GM18861 (cell line): ENCODE measurements at regions not wholly inside any gene's neighbourhood (a gene's known extent, or its start where the extent isn't known, plus 50 kb on each side); places are given as distances from the start of the nearest gene placed in this dataset.
"Not testable (repeated sequence)": the region's sequence is repeated elsewhere in the genome, so short reads cannot be mapped to it uniquely, and the experiment has no call there.

Source experiments
- ATAC-seq: cut with Tn5 transposase; IDR thresholded peaks from one replicate; pipeline ENCODE4 v1.9.1; 2021; ENCODE audit not compliant: unreplicated experiment

DNA sequence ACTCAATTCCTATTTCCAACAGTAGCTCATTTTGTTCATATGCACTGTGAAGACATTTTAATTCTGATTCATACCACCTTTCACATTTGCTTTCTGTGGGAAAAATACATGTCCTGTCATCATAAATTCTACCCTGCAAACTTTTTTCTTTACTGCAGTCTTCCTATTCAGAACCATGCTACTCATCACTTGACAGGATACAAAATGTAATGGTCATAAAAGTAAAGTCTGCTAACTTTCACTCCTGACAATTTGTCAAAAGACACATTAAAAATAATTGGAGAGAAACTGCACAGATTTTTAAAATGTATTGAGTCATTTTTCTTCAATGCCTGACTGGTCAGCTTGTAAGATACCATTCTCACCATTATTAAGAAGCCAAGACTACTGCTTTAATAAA is 1817.1 kb downstream of the BRINP3 start:
- ATAC-seq, result no peak

DNA sequence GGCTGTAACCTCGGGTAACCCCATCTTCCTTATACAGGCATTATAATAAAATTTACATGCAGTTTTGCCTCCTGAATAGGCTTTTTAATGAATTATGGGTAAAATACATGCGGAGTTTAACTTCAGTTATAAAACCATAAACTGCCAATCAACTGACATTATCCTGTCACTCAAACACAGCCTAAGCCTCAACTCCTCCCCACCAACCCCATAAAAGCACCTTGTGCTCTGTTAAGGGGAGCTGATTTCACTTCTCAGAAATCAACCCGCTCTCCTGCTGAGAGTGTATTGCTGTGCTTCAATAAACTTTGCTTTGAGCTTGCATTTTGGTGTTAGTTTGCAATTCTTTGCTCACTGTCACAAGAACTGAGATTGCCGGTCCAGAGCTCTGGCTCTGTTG is 1812.2 kb downstream of the BRINP3 start:
- no peak for ATAC-seq

DNA sequence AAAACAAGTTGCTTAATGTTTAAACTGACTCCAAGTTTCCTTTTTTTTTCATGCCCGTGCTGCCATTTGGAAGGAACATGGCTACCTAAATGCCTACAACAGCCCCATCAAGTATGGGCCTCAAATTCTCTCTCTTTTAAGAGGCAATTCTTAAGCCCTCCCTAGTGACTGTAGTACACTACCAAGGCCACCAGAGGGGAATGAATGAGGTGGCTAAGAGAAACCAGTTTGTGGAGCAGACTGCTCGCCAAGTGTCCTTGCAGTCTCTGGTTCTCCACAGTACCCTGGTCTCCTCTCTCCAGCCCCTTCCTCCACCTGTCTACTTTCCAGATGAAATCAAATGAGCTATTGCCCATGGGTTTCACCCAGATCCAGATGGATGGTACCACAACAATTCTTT is 1809.6 kb downstream of the BRINP3 start:
- no peak for ATAC-seq

DNA sequence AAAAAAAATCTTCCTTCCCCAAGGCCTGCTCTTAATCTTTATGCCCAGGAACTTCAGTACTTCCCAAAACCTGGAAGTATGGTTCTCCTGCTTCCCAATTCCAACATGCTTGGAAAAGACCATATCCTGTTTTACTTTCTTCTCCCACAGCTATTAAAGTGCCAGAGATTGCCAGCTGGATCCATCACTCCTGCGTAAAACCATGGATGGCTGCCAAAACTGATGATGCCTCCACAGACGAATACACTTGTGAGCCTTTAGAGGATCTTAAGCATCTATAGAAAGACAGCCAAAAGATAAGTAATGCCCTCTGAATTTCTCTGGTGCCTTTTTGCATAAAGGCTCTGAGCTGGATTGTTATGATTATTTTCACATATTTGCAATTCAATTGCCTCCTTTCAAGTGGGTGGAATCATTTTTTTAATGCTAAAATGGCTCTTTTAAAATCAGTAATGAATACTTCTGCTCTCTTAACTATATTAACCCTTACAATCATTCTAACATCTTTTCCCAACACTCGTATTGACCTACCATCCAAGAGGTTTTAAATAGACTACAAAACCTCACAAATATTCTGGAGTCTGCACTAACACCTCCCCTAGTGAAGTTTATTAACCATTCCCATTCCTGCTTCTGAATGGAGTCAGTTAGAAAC is 1807.8 kb downstream of the BRINP3 start:
- no peak for ATAC-seq

DNA sequence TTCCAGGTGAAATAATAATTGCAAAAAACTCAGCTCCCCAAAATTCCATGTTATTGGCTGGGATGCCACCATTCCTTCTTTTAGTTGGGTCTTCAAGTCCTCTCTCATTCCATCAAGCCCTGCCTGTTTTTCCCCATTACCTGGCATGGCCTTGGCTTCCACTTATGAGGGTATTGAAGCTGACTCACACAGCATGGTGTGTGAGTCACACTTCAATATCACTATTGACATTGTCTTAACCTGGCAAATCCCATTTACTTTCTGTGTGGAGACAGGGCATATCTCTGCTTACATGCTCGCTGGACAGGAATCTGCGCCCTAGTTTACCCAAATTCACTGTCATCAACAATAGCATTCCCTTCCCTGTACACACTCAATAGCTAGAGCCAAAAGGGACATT is 1806.8 kb downstream of the BRINP3 start:
- ATAC-seq, result no peak

DNA sequence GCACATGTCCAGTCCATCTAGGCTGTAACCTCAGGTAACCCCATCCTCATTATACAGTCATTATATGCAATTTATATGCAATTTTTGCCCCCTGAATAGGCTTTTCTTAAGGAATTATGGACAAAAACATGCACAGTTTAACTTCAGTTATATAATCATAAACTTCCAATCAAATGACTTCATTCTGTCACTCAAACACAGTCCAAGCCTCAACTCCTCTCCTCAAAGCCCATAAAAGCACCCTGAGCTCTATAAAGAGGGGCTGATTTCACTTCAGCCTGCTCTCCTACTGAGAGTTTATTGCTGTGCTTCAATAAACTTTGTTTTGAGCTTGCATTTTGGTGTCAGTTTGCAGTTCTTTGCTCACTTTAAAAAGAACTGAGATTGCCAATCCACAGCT is 1805.5 kb downstream of the BRINP3 start:
- no peak for ATAC-seq

DNA sequence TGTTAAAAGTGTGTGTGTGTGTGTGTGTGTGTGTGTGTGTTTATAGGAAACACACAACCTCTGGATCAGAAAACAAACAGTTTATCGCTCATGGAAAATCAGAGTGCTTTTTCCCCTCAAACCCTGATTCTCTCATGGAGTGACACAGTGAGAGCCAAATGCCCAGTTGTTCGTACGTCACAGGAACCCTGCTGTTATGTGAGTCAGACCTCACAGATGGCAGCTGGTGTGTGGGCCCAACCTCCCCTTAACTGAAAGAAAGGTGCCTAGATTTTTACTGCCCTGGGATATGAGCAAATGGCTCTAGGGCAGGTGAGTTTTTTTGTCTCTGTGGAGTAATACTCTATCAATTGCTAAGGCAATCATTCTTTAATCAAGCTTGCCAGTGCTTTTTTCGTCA is 1788.1 kb downstream of the BRINP3 start:
- no peak for ATAC-seq

DNA sequence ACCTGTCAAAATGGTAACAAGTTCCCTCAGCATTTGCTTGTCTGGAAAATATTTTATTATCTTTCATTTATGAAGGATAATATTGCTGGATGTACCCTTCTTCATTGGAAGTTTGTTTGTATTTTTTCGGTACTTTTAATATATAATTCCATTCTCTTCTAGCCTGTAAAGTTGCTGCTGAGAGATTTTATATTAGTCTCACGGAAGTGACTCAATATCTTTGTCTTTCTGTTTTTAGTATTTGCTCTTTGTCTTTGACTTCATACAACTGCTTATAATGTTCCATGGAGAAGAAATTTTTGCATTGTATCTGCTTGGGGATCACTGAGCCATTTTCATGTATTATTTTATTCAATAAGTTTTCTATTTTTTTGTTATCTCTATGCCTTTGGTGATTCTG is 1777.5 kb downstream of the BRINP3 start:
- ATAC-seq, result no peak

DNA sequence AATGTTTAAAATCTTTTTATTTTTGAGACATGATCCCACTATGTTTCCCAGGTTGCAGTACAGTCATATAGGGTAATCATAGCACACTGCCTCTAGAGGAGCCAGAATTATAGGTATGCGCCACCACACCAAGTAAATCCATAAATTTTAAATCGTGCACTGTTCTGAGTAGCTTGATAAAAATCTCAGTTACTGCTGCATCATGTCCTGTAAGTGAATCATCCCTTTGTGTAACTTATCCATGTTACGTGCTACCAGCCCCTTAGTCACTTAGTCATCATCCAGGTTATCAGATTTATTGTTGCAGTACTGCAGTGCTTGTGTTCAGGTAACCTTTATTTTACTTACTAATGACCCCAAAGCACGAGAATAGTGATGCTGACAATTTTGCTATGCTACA is 1770.9 kb downstream of the BRINP3 start:
- ATAC-seq, result no peak

DNA sequence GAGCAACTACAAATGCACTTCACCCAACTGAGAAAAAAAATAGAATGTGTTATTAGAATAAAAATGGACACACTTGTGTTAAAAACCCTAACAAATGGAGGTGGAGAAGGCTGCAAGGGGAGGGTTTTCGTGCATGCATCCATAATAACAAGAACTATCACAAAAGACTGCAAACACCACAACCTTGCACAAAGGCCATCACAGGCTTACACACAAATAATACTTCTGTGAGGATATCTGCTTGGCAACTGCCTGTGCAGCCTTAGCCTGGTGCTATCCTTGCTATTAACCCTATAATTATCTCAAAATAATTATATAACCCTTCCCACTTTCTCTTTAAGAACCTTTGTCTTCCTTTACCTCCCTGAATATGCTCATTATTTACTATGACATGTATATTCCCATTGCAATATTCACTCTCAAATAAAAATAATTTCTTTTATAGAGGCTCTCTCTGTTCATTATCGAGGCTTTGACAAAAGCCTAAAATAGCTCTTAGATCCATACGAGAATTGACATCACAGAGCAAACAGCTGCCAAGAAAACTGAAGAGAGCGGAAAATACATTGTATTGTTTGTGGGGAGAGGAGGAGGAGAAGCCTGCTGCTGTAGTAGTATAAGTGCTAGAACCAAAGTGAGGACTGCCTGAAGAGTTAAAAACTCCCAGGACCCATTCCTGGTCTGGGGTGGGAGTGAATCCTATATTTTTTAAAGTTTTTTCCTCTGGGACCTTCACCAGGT is 1768.7 kb downstream of the BRINP3 start:
- no peak for ATAC-seq

DNA sequence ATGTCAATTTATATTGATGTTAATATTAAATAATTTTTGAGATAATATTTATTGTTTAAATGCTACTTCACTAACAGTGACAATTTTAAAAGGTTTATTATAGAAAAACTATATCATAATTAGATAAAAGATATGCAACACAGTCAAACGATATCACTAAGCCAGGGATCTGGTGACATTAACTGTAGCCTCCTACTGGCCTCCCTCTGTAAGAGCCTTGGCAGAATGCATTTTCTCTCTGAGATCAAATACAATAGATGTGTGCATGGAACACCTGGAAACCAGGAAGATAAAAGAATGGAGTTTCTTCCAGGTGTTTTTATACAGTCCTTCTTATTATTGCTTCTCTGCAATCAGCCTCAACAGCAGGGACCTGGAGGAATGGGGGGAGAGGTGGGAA is 1762.1 kb downstream of the BRINP3 start:
- ATAC-seq, result no peak

DNA sequence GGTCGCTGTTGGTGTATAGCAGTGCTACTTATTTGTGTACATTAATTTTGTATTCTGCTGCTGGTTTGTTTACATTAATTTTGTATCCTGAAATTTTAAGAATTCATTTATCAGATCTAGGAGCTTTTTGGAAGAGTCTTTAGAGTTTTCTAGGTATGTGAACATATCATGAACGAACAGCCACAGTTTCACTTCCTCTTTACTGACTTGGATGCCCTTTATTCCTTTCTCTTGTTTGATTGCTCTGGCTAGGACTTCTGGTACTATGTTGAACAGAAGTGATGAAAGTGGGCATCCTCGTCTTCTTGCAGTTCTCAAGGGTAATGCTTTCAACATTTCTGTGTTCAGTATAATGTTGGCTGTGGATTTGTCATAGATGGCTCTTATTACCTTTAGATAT is 1757.9 kb downstream of the BRINP3 start:
- ATAC-seq, result no peak

DNA sequence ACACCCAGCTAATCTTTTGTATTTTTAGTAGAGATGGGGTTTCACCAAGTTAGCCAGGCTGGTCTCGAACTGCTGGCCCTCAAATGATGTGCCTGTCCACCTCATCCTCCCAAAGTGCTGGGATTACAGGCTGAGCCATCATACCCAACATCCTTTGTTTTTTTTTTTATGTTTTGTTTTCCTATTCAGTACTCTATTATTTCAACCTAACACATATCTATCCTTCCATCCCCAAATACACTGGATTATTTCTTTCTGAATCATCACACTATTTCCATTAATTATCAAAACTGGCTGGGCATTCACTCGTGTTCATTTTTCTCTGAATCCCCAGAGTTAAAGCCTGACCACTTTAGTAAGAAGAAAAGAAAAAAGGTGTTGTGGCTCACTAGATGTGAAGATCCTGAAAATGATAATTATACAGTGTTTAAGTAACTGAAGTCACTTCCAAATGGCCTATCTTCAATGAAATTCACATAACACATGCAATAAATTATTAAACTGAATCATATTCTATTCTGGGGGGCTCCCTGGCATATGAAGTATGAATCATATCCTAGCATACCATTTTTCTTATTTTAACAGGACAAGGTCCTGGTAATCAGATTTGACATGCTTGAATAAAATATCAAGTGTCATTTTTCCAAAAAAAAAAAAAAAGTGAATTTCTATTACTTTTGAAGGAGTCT is 1754.2 kb downstream of the BRINP3 start:
- ATAC-seq, result no peak

DNA sequence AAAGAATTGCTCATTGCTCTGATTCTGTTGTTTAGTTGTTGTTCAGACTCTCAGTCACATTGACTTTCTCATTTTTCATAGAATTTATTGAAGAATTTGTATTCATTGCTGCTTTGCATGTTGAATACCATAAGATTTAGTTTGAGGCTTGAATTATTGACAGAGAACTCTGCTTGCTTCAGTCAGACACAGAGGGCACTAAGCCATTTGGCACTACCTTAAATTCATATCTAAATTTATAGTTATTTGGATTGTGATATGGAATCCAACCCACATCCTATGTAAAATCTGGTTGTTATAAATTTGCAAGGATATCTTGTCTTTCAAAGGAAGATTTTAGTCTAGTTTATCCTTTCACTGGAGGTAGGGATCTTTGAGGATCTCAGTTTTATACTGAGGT is 1748.6 kb downstream of the BRINP3 start:
- no peak for ATAC-seq

DNA sequence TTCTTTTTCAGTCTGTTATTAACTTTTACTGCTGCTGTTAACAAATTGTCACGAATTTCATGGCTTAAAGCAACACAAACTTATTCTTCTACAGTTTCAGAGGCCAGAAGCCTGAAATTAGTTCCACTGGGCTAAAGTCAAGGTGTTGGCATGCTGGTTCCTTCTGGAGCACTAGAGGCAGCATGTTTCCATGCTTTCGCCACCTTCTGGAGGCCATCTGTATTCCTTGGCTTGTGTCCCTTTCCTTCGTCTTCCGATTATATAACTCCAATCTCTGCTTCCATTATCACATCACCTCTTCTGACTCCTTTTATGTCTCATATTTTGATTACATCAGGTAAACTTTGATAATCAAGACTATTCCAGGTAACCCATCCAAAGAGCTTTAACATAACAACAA is 1742.1 kb downstream of the BRINP3 start:
- no peak for ATAC-seq

DNA sequence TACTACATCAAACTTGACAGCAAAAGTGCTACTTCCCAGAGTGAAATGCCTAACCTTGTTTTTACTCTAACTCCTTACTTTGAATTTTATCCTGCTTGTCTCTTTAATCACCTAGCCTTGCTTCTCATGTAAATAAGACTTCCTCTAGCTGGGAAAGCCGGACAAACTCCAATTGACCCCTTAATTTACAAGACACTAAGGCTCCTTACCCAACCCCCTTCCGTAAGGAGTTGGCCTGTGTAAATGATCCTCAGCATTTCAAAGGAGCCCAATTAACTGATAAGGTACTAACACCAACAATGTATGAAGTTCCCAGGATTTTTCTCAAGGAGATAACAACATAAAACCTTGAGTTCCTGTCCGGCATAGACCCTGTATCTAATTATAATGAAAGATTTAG is 1728.4 kb downstream of the BRINP3 start:
- not testable (repeated sequence) for ATAC-seq

DNA sequence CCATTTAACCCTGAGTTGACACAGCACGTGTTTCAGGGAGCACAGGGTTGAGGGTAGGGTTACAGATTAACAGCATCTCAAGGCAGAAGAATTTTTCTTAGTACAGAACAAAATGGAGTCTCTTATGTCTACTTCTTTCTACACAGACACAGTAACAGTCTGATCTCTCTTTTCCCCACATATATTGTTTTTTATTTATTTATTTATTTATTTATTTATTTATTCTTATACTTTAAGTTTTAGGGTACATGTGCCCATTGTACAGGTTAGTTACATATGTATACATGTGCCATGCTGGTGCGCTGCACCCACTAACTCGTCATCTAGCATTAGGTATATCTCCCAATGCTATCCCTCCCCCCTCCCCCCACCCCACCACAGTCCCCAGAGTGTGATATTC is 1725.6 kb downstream of the BRINP3 start:
- ATAC-seq, result not testable (repeated sequence)

DNA sequence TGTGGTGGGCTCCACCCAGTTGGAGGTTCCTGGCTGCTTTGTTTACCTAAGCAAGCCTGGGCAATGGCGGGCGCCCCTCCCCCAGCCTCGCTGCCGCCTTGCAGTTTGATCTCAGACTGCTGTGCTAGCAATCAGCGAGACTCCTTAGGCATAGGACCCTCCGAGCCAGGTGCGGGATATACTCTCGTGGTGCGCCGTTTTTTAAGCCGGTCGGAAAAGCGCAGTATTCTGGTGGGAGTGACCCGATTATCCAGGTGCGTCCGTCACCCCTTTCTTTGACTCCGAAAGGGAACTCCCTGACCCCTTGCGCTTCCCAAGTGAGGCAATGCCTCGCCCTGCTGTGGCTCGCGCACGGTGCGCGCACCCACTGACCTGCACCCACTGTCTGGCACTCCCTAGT is 1719.9 kb downstream of the BRINP3 start:
- ATAC-seq, result not testable (repeated sequence)

DNA sequence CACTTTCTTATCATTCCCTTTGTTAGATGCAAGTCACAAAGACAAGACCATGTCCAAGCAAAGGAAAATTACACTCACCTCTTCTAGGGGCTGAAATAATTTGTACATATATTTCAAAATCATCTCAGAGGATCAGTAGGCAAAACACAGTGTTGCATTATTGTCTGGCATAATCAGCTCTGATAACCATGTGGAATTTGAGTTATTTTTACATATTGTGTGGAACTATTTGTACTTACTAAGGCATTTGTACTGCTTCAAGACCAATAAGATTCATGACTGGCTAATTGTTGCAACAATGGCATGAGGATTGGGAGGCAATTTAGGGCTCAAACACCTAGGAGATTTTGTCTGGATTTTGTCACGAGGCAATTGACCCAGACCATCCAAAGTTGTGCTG is 1716.4 kb downstream of the BRINP3 start:
- no peak for ATAC-seq

DNA sequence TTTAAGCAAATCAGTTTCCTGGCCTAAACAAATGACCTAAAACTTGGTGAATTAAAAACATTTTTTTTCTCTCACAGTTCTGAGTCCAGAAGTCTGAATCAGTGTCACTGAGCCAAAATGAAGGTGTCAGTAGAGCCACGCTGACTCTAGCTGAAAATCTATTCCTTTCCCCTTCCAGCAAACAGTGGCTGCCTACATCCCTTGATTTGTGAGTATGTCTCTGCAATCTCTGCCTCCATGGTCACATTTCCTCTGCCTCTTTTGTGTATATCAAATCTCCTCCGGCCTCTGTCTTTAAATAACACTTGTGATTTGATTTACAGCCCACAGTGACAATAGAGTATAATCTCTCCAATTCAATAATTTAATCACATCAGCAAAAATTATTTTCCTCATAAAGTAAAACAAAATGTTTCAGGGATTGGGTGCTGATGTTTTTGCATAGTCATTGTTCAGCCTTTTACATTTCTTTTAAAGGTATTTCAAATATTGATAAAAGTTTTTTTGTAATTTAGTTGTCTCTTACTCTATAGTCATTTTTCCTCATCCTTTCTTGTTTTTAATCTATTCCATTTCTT is 1715.4 kb downstream of the BRINP3 start:
- ATAC-seq, result no peak

DNA sequence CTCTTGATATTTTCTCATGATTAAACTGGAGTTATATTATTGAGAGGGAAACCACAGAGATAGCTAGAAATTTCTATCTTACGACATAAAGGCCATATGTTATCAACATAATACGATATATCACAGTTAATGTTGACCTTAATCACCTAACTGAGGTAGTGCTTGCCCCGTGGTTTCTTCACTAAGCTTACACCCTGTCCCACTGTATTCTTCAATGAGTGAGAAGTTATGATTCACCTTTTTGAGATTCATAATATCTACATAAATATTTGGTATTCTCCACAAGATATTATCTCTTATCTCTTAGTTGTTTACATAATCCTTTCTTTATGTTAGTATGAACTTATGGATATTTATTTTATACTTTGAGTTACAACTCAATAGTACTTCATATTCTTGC is 1714.1 kb downstream of the BRINP3 start:
- ATAC-seq, result no peak

DNA sequence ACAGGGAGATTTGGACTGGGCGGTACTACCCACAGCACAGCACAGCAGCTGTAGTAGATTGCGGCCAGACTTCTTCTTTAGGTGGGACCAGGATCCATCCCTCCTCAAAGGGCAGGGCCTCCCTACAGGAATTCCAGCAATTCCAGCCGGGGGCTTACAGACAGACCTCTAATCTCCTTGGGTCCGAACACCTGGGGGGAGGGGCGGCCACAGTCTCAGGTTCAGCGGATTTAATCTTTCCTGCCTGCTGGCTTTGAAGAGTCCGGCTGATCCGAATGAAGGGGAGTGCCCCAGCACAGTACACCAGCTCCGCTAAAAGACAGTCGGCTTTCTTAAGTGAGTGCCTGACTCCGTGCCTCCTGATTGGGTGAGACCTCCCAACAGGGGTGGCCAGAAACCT is 1708.5 kb downstream of the BRINP3 start:
- ATAC-seq, result no peak
